Endodermal cell (in vitro differentiated cells): ENCODE measurements at regions not wholly inside any gene's neighbourhood (a gene's known extent, or its start where the extent isn't known, plus 50 kb on each side); places are given as distances from the start of the nearest gene placed in this dataset.

Source experiments
- DNase-seq: peaks from one replicate; pipeline ENCODE4 v3.0.0-alpha.2; 2017
- H3K27ac ChIP-seq: 2 replicates; pipeline ENCODE4 v1.5.1; 2013; ENCODE audit warnings: mild to moderate bottlenecking, low read depth, low read length, moderate library complexity
- H3K27me3 ChIP-seq: 2 replicates; pipeline ENCODE4 v1.6.1; 2013; ENCODE audit warnings: mild to moderate bottlenecking, low read length, moderate library complexity; ENCODE audit not compliant: insufficient read depth, control insufficient read depth, poor library complexity, severe bottlenecking
- H3K36me3 ChIP-seq: 2 replicates; pipeline ENCODE4 v1.7.0; 2013; ENCODE audit warnings: mild to moderate bottlenecking, low read length, moderate library complexity; ENCODE audit not compliant: control insufficient read depth, insufficient read depth
- H3K4me1 ChIP-seq: one replicate; pipeline ENCODE4 v1.7.0; 2013; ENCODE audit warnings: low read length; ENCODE audit not compliant: control insufficient read depth, insufficient read depth
- H3K4me3 ChIP-seq: 2 replicates; pipeline ENCODE4 v1.5.1; 2013; ENCODE audit warnings: mild to moderate bottlenecking, low read length, moderate library complexity
- H3K9ac ChIP-seq: 2 replicates; pipeline ENCODE4 v1.6.1; 2013; ENCODE audit warnings: mild to moderate bottlenecking, low read length, moderate library complexity; ENCODE audit not compliant: poor library complexity, severe bottlenecking; ENCODE audit errors: extremely low read depth
- H3K9me3 ChIP-seq: 2 replicates; pipeline ENCODE4 v1.6.1; 2013; ENCODE audit warnings: mild to moderate bottlenecking, low read length, moderate library complexity; ENCODE audit not compliant: control insufficient read depth
- H3K27ac Mint-ChIP-seq: 2 replicates; pipeline ENCODE4 v1.8.0; 2020; ENCODE audit warnings: mixed read lengths
- H3K27me3 Mint-ChIP-seq: 2 replicates; pipeline ENCODE4 v1.8.0; 2021; ENCODE audit warnings: mild to moderate bottlenecking, mixed read lengths; ENCODE audit not compliant: insufficient read depth
- H3K36me3 Mint-ChIP-seq: 2 replicates; pipeline ENCODE4 v1.8.0; 2020; ENCODE audit warnings: low read depth, mixed read lengths
- H3K4me1 Mint-ChIP-seq: 2 replicates; pipeline ENCODE4 v1.8.0; 2020; ENCODE audit warnings: mixed read lengths
- H3K4me3 Mint-ChIP-seq: 2 replicates; pipeline ENCODE4 v1.8.0; 2020; ENCODE audit warnings: mild to moderate bottlenecking, moderate library complexity, mixed read lengths
- H3K9me3 Mint-ChIP-seq: 2 replicates; pipeline ENCODE4 v1.8.0; 2020; ENCODE audit warnings: mild to moderate bottlenecking, mixed read lengths
- CTCF ChIP-seq: fragments of 200-600 bp; sonication (generic); conservative IDR thresholded peaks from 2 replicates; pipeline ENCODE4 v1.5.0; 2021; ENCODE audit warnings: antibody characterized with exemption, mild to moderate bottlenecking
- WGBS, 2 experiments: methylation state at CpG; one replicate each; pipeline versions ENCODE4 v1.1.5 to v1.1.7; 2013; ENCODE audit warnings: missing lambda C conversion rate in 2 of 2, mixed read lengths in 1 of 2; ENCODE audit not compliant: insufficient coverage in 1 of 2, insufficient read length in 1 of 2; 5-methylcytosine and 5-hydroxymethylcytosine counted together

- Histone ChIP-seq H3K9ac (no peak overlapping the region), H3K4me1 (no peaks in the 10 kb centered on the region), H3K27ac (no peak overlapping the region), H3K9me3 (no peaks in the 10 kb centered on the region), H3K4me3 (no peak overlapping the region), H3K27me3 (no peaks in the 10 kb centered on the region), H3K36me3 (no peaks in the 10 kb centered on the region)
- no peaks in the 10 kb centered on the region for H3K36me3 Mint-ChIP-seq
- WGBS, 2 experiments, result 95 to 100% methylated on average over 2 of the region's 2 CpGs
- no peak for TF ChIP-seq CTCF
- H3K27ac Mint-ChIP-seq, result no peak overlapping the region
- H3K9me3 Mint-ChIP-seq, result no peaks in the 10 kb centered on the region
- H3K27me3 Mint-ChIP-seq, result peaks cover 8% of the 10 kb centered on the region
- no peaks in the 10 kb centered on the region for H3K4me1 Mint-ChIP-seq
- H3K4me3 Mint-ChIP-seq, result no peak overlapping the region
- no peak for DNase-seq
These were observed 516.6 kb downstream of the AGTPBP1 start for GRCh38 chr9:85225180-85225579.

GRCh38 chr9:85224729-85225128 is 517.0 kb downstream of the AGTPBP1 start:
- Mint-ChIP-seq H3K9me3 (no peaks in the 10 kb centered on the region), H3K27me3 (peaks cover 8% of the 10 kb centered on the region), H3K36me3 (no peaks in the 10 kb centered on the region), H3K27ac (no peak overlapping the region), H3K4me3 (no peak overlapping the region), H3K4me1 (no peaks in the 10 kb centered on the region)
- Histone ChIP-seq H3K4me1 (no peaks in the 10 kb centered on the region), H3K36me3 (no peaks in the 10 kb centered on the region), H3K9ac (no peak overlapping the region), H3K27ac (no peak overlapping the region), H3K9me3 (no peaks in the 10 kb centered on the region), H3K4me3 (no peak overlapping the region), H3K27me3 (no peaks in the 10 kb centered on the region)
- no peak for TF ChIP-seq CTCF
- no peak for DNase-seq
- 92 to 94% methylated on average over 3 to 4 of the region's 4 CpGs for WGBS, 2 experiments

GRCh38 chr9:85224301-85224700 is 517.5 kb downstream of the AGTPBP1 start:
- Mint-ChIP-seq H3K27me3 (peaks cover 8% of the 10 kb centered on the region), H3K36me3 (no peaks in the 10 kb centered on the region), H3K27ac (no peak overlapping the region), H3K9me3 (no peaks in the 10 kb centered on the region), H3K4me1 (no peaks in the 10 kb centered on the region), H3K4me3 (no peak overlapping the region)
- no peak for DNase-seq
- H3K4me3 ChIP-seq, result no peak overlapping the region
- no peaks in the 10 kb centered on the region for H3K9me3 ChIP-seq
- no peak for TF ChIP-seq CTCF
- no peak overlapping the region for H3K9ac ChIP-seq
- H3K27me3 ChIP-seq, result no peaks in the 10 kb centered on the region
- no peaks in the 10 kb centered on the region for H3K4me1 ChIP-seq
- 93 to 100% methylated on average over 1 to 2 of the region's 2 CpGs for WGBS, 2 experiments
- no peaks in the 10 kb centered on the region for H3K36me3 ChIP-seq
- H3K27ac ChIP-seq, result no peak overlapping the region
